ENCODE measurements at regions not wholly inside any gene's neighbourhood (a gene's known extent, or its start where the extent isn't known, plus 50 kb on each side); places are given as distances from the start of the nearest gene placed in this dataset.

- no peak for TF ChIP-seq POLR2AphosphoS5 (IDR thresholded peaks at IDR 0.05; ENCODE audit: low read depth, low read length)
- TF ChIP-seq TAF1 (IDR thresholded peaks at IDR 0.05; ENCODE audit: borderline replicate concordance, low read depth, low read length): no peak
- TF ChIP-seq POLR2A (IDR thresholded peaks at IDR 0.05; ENCODE audit: low read depth, low read length): no peak
These were observed 185.5 kb downstream of the OLFM1 start for GRCh38 chr9:135273008-135273407.

Data from GM12892 (cell line).